Activated CD8-positive, alpha-beta memory T cell treated with anti-CD3 and anti-CD28 coated beads, Interleukin-2, amount 10 ng/mL, durations not matched to agents 7 days and 5 days (primary cell): ENCODE measurements at regions not wholly inside any gene's neighbourhood (a gene's known extent, or its start where the extent isn't known, plus 50 kb on each side); places are given as distances from the start of the nearest gene placed in this dataset.
"Not testable (repeated sequence)": the region's sequence is repeated elsewhere in the genome, so short reads cannot be mapped to it uniquely, and the experiment has no call there.

Source experiments
- ATAC-seq: fragments of 150-1000 bp; cut with Tn5 transposase; one replicate; pipeline ENCODE4 v1.10.0; 2021; ENCODE audit warnings: moderate library complexity
- CTCF ChIA-PET: fragments of 350-600 bp; sonication (Branson Sonifier 250); formaldehyde crosslinking; loops from one replicate; lab custom pipeline; 2021; ENCODE audit warnings: antibody characterized with exemption; lab: Charles Lee
- DNase-seq: peaks from one replicate; pipeline ENCODE4 v3.0.0-alpha.2; 2020
- H3K27ac Mint-ChIP-seq: one replicate; pipeline ENCODE4 v1.8.0; 2021; ENCODE audit warnings: mild to moderate bottlenecking, mixed read lengths
- H3K27me3 Mint-ChIP-seq: one replicate; pipeline ENCODE4 v1.8.0; 2021; ENCODE audit warnings: mixed read lengths
- H3K36me3 Mint-ChIP-seq: one replicate; pipeline ENCODE4 v1.8.0; 2021; ENCODE audit warnings: mild to moderate bottlenecking, mixed read lengths
- H3K4me1 Mint-ChIP-seq: one replicate; pipeline ENCODE4 v1.8.0; 2021; ENCODE audit warnings: mixed read lengths
- H3K4me3 Mint-ChIP-seq: one replicate; pipeline ENCODE4 v1.8.0; 2021; ENCODE audit warnings: mild to moderate bottlenecking, moderate library complexity, mixed read lengths
- H3K9me3 Mint-ChIP-seq: one replicate; pipeline ENCODE4 v1.8.0; 2022; ENCODE audit warnings: low read depth, mixed read lengths

- Mint-ChIP-seq H3K9me3 (peaks cover 2% of the 10 kb centered on the region), H3K4me1 (no peaks in the 10 kb centered on the region), H3K27me3 (no peaks in the 10 kb centered on the region), H3K4me3 (no peak overlapping the region), H3K27ac (no peak overlapping the region), H3K36me3 (peaks cover 5% of the 10 kb centered on the region)
- DNase-seq (no peak), ATAC-seq (no peak)
- CTCF ChIA-PET = interaction anchor here (0.6 to 0.8 kb wide), 3 partner anchors 15 to 1005 kb away, joined by 3 to 5 read pairs (median 3); no protein-coding TSS in a partner anchor
Observed at GRCh38 chr3:187848401-187848800, 103.1 kb upstream of the BCL6 start.

GRCh38 chr3:187849016-187849654, 103.9 kb upstream of the BCL6 start:
- DNase-seq (no peak), ATAC-seq (no peak)
- Mint-ChIP-seq H3K27me3 (no peaks in the 10 kb centered on the region), H3K4me3 (no peak overlapping the region), H3K36me3 (peaks cover 5% of the 10 kb centered on the region), H3K27ac (no peak overlapping the region), H3K4me1 (no peaks in the 10 kb centered on the region), H3K9me3 (peaks cover 2% of the 10 kb centered on the region)
- CTCF ChIA-PET = interaction anchor here (0.6 kb wide), 1 partner anchor 1004 kb away, joined by 3 read pairs; no protein-coding TSS in a partner anchor

DNA sequence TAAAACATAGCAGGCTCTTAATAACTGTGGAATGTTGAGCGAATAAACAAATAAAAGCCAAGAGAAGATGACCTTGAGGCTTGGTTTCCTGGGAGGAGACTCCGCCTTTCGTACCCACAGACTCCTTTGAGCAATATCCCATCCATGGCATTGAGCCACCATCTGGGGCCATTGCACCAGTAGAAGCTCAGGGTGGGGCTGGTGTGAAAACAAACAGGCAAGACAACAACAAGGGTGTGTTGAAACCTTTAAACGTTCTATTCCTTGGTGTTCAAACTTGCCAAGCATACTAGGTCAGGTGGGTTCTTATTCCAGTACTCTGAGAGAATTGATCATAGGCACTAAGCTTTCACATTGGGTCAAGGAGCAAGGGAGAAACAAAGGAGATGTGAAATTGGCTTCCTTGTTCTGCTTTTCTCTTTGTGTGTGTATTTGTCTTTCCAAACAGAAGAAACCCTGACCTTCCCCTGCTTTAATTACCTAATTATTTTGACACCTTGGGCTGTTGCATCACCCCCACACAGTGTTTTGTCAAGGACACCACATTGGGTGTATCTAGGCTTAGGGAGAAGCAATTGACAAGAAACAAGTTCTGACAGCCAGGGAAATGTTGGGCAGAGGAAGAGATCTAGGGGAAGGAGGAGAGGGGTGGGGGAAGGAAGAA, 105.1 kb upstream of the BCL6 start:
- no peak overlapping the region for H3K27ac Mint-ChIP-seq
- no peaks in the 10 kb centered on the region for H3K27me3 Mint-ChIP-seq
- no peak overlapping the region for H3K4me3 Mint-ChIP-seq
- H3K4me1 Mint-ChIP-seq = no peaks in the 10 kb centered on the region
- CTCF ChIA-PET = no interaction called here
- DNase-seq (no peak), ATAC-seq (no peak)
- peaks cover 2% of the 10 kb centered on the region for H3K9me3 Mint-ChIP-seq
- peaks cover 5% of the 10 kb centered on the region for H3K36me3 Mint-ChIP-seq

DNA sequence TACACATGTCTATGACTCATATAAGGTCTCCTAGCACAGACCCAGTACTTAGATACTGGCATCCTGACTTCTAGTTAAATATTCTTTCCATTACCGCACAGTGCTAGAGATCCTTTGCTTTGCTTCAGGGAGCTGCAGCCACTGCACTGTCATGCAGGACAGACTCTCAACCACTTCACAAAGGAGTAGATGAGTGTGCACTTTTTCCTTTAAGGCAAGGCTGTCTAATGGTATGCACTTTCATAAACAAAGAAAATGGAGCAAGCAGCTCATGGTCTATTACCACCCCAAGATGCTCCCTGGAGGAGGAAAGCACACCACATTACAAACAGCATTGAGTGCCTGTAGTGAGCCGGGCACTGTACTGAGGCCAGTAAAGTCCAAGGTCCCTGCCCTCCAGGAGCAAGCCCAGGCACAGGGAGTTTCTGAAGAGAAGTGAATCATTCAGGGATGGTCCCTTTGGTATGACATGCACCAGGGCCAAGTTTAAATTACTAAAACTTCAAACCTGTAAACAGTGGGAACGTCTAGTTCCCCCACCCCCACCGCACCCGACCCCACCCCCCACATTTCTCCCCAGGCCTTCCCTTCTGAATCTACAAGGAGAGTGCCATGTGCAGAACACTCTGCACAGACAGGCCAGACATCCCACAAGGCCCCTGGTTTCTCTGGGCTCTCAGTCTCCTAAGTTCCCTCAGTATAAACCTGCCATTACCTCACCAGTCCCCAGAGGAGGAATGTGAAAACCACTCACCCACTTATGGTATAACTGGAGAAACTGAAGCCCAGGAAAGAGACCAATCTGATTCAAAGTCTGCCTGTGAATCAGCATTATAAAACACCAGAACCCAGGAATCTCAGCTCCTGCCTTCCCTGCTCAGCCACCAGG, 107.8 kb upstream of the BCL6 start:
- Mint-ChIP-seq H3K4me3 (no peak overlapping the region), H3K36me3 (peaks cover 5% of the 10 kb centered on the region), H3K27ac (no peak overlapping the region), H3K27me3 (no peaks in the 10 kb centered on the region), H3K9me3 (peaks cover 2% of the 10 kb centered on the region), H3K4me1 (no peaks in the 10 kb centered on the region)
- CTCF ChIA-PET = no interaction called here
- ATAC-seq (no peak), DNase-seq (no peak)

DNA sequence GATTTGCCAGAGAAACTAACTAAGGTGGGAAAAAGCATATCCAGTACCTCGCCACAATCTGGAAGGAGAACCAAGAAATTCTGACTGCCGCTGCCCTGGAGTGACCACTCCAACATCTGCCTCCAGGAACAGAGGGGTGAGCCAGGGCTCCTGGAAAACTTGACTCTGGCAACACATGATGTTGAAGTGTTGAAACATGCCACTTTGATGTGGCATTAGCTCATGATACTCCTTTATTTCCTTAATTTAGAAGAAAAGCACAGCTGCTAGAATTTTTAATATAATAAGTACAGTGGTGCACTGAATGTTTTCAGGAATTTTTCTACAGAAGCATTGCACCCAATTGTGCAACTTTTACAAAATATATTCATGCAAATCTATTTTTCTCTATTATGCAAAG, 109.9 kb upstream of the BCL6 start:
- Mint-ChIP-seq H3K9me3 (peaks cover 2% of the 10 kb centered on the region), H3K27ac (no peak overlapping the region), H3K27me3 (no peaks in the 10 kb centered on the region), H3K4me3 (no peak overlapping the region), H3K4me1 (no peaks in the 10 kb centered on the region), H3K36me3 (peaks cover 5% of the 10 kb centered on the region)
- CTCF ChIA-PET = no interaction called here
- DNase-seq (no peak), ATAC-seq (no peak)

GRCh38 chr3:187856555-187856954, 111.3 kb upstream of the BCL6 start:
- no peak for ATAC-seq
- Mint-ChIP-seq H3K4me3 (no peak overlapping the region), H3K27me3 (no peaks in the 10 kb centered on the region), H3K27ac (no peak overlapping the region), H3K4me1 (no peaks in the 10 kb centered on the region), H3K36me3 (peaks cover 10% of the 10 kb centered on the region), H3K9me3 (peaks cover 10% of the 10 kb centered on the region)
- CTCF ChIA-PET = no interaction called here
- DNase-seq = no peak

DNA sequence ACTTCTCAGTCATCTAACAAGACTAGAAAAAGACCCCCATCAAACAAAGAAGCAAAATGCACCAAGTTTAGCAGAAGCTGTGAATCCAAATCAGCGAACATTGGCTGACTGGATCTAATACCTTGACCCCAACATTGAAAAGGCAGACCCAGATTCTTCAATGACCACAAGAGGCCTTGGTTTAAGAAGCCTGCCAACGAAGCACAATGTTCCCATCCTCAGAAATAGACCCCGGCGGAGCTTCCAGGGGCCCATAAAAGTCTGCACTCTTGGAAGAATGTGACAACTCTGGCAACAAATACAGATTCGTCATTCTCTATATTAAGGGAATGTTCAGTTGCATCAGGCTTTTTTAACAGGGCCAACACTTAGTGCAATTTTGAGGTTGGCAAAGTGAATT, 112.8 kb upstream of the BCL6 start:
- Mint-ChIP-seq H3K9me3 (peaks cover 8% of the 10 kb centered on the region), H3K4me1 (no peaks in the 10 kb centered on the region), H3K27me3 (no peaks in the 10 kb centered on the region), H3K4me3 (no peak overlapping the region), H3K27ac (no peak overlapping the region), H3K36me3 (peaks cover 14% of the 10 kb centered on the region)
- CTCF ChIA-PET = no interaction called here
- DNase-seq (no peak), ATAC-seq (no peak)

DNA sequence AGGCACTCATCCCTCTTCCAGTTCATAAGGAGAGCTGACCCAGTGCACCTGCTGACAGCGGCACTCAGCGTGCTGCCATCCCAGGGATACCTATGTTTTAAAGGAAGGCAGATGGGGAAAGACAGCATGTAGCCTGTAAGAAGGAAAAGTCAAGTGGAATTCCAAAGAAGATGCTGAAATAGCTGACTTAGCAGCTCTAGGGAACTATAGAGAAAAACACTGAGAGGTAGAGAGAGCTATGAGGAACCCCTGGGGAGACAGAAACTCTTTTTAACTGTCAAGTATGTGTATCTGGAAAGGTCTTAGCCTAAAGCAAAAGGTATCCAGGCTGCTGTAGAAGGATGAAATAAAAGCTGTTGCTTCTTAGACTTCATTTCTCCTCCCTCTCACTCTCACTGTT, 113.4 kb upstream of the BCL6 start:
- Mint-ChIP-seq H3K27me3 (no peaks in the 10 kb centered on the region), H3K36me3 (peaks cover 14% of the 10 kb centered on the region), H3K4me1 (no peaks in the 10 kb centered on the region), H3K27ac (no peak overlapping the region), H3K4me3 (no peak overlapping the region), H3K9me3 (peaks cover 8% of the 10 kb centered on the region)
- DNase-seq (no peak), ATAC-seq (no peak)
- CTCF ChIA-PET = no interaction called here

- H3K9me3 Mint-ChIP-seq, ATAC-seq, H3K27me3 Mint-ChIP-seq, H3K4me3 Mint-ChIP-seq, DNase-seq, CTCF ChIA-PET, H3K4me1 Mint-ChIP-seq, H3K27ac Mint-ChIP-seq: not testable (repeated sequence)
- peaks cover 14% of the 10 kb centered on the region for H3K36me3 Mint-ChIP-seq
Observed at GRCh38 chr3:187862701-187863277, 117.5 kb upstream of the BCL6 start.

- CTCF ChIA-PET = interaction anchor here (0.6 to 3.0 kb wide), 2 partner anchors 130 to 1084 kb away, joined by 4 to 6 read pairs; no protein-coding TSS in a partner anchor
- H3K27me3 Mint-ChIP-seq = no peaks in the 10 kb centered on the region
- H3K36me3 Mint-ChIP-seq = peaks cover 3% of the 10 kb centered on the region
- H3K27ac Mint-ChIP-seq = peak overlapping the region; percentile 16
- H3K9me3 Mint-ChIP-seq = no peaks in the 10 kb centered on the region
- ATAC-seq = peak; percentile 39
- DNase-seq = no peak
- H3K4me1 Mint-ChIP-seq = peaks cover 25% of the 10 kb centered on the region
- H3K4me3 Mint-ChIP-seq = no peak overlapping the region
Observed at GRCh38 chr3:187870360-187871203, 125.3 kb upstream of the BCL6 start.

GRCh38 chr3:187871204-187871591, 125.9 kb upstream of the BCL6 start:
- Mint-ChIP-seq H3K4me3 (no peak overlapping the region), H3K36me3 (peaks cover 3% of the 10 kb centered on the region), H3K9me3 (no peaks in the 10 kb centered on the region), H3K4me1 (peaks cover 25% of the 10 kb centered on the region), H3K27ac (no peak overlapping the region), H3K27me3 (no peaks in the 10 kb centered on the region)
- ATAC-seq = no peak
- CTCF ChIA-PET = interaction anchor here (0.6 to 3.0 kb wide), 2 partner anchors 101 to 131 kb away, joined by 3 to 6 read pairs; no protein-coding TSS in a partner anchor
- DNase-seq = no peak

DNA sequence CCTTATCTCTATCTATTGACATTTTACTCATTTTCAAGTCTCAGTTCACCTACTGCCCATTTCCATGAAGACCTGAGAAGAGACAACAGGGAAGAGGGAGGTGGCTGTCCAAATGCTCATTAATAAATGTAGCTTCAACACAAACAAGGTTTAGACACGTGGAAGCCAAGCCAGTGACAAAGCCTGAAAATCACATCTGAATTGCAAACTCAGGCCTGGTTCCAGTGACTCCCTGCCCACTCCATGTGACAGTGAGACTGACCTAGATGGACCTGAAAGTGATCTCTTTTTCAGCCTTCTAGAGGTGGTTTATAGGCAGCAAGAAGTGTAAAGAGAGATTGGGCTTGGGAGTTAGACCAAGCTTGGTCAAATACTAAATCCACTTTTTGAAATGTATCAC, 126.6 kb upstream of the BCL6 start:
- Mint-ChIP-seq H3K4me1 (peaks cover 25% of the 10 kb centered on the region), H3K4me3 (no peak overlapping the region), H3K9me3 (no peaks in the 10 kb centered on the region), H3K27ac (no peak overlapping the region), H3K27me3 (no peaks in the 10 kb centered on the region), H3K36me3 (peaks cover 3% of the 10 kb centered on the region)
- DNase-seq = no peak
- CTCF ChIA-PET = interaction anchor here (0.6 to 3.0 kb wide), 2 partner anchors 101 to 132 kb away, joined by 3 to 6 read pairs; no protein-coding TSS in a partner anchor
- ATAC-seq = no peak
